ENCODE measurements at regions not wholly inside any gene's neighbourhood (a gene's known extent, or its start where the extent isn't known, plus 50 kb on each side); places are given as distances from the start of the nearest gene placed in this dataset.

- H3K27ac Mint-ChIP-seq = no peak overlapping the region
- intact Hi-C loops (cut with micrococcal nuclease) = no loop called here
- no peak for DNase-seq
- H3K9me3 Mint-ChIP-seq = no peaks in the 10 kb centered on the region
- no peaks in the 10 kb centered on the region for H3K36me3 Mint-ChIP-seq (ENCODE audit: low read depth)
- H3K4me1 Mint-ChIP-seq (ENCODE audit: low read depth) = no peaks in the 10 kb centered on the region
- CTCF ChIA-PET = no interaction called here
- H3K4me3 Mint-ChIP-seq = no peak overlapping the region
- peaks cover 5% of the 10 kb centered on the region for H3K27me3 Mint-ChIP-seq (ENCODE audit: low read depth)
Measured at GRCh38 chr3:106635271-106635670, 742.0 kb upstream of the CCDC54 start.

GRCh38 chr3:106635826-106636225, 741.4 kb upstream of the CCDC54 start:
- Mint-ChIP-seq H3K36me3 (ENCODE audit: low read depth) (no peaks in the 10 kb centered on the region), H3K4me3 (no peak overlapping the region), H3K4me1 (ENCODE audit: low read depth) (no peaks in the 10 kb centered on the region), H3K27ac (no peak overlapping the region), H3K9me3 (no peaks in the 10 kb centered on the region), H3K27me3 (ENCODE audit: low read depth) (peaks cover 5% of the 10 kb centered on the region)
- intact Hi-C loops (cut with micrococcal nuclease) = no loop called here
- CTCF ChIA-PET = no interaction called here
- DNase-seq = no peak

GRCh38 chr3:106640353-106640752, 736.9 kb upstream of the CCDC54 start:
- CTCF ChIA-PET = no interaction called here

DNA sequence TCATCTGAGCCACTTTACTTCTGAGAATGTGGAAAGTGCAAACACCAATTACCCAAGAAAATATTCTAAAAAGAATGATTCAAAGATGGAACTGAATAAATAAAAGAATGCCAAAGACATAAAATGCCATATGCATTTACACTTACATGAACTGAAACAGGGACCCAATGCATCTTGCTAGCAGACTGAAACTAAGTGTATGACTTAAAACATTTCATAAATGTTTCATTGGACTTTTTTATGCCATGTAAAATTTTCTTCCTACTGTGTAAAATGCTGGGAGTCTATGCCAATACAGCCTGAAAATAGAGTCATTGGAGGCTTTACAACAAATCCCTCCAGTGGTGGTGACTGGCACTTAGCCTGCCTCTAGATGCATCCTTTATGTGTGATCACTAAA, 735.1 kb upstream of the CCDC54 start:
- no peak for DNase-seq
- CTCF ChIA-PET = no interaction called here
- Mint-ChIP-seq H3K4me1 (ENCODE audit: low read depth) (no peaks in the 10 kb centered on the region), H3K36me3 (ENCODE audit: low read depth) (no peaks in the 10 kb centered on the region), H3K4me3 (no peak overlapping the region), H3K9me3 (no peaks in the 10 kb centered on the region), H3K27me3 (ENCODE audit: low read depth) (peaks cover 7% of the 10 kb centered on the region), H3K27ac (no peak overlapping the region)
- intact Hi-C loops (cut with micrococcal nuclease) = no loop called here

More at GRCh38 chr3:106640353-106640752, 736.9 kb upstream of the CCDC54 start:
- Mint-ChIP-seq H3K36me3 (ENCODE audit: low read depth) (no peaks in the 10 kb centered on the region), H3K27ac (no peak overlapping the region), H3K9me3 (no peaks in the 10 kb centered on the region), H3K27me3 (ENCODE audit: low read depth) (peaks cover 7% of the 10 kb centered on the region), H3K4me1 (ENCODE audit: low read depth) (no peaks in the 10 kb centered on the region), H3K4me3 (no peak overlapping the region)
- DNase-seq = no peak
- intact Hi-C loops (cut with micrococcal nuclease) = no loop called here

GRCh38 chr3:106643684-106644161, 733.5 kb upstream of the CCDC54 start:
- CTCF ChIA-PET = no interaction called here
- H3K4me3 Mint-ChIP-seq = no peak overlapping the region

DNA sequence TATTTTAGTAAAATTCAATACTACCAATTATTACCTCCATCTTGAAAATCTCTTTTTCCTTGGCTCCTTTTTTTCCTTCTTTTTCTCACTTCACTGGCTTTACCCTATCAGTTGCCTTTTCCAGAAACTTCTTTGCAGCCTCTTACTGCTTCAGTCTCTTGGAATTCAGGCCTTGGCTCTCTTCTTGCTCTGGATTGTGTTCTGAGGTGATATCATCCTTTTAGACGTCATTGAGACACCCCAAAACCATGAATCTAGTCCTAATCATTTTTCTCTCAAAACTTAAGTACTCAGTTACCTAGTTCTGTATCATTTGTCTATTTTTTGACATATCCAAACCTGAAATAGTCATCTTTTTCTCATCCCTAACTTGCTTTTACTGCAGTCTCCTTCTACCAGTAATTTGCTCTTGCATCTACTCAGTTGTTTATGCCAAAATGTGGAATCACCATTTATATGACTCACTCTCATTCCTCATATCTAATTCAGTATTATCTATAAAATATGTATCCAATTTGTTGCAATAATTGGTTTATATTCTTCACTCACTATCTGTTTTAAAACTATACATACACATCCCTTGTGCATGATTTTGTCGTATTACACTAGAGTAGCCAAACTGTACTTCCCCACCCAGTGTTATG, 703.2 kb upstream of the CCDC54 start:
- Mint-ChIP-seq H3K4me1 (ENCODE audit: low read depth) (no peaks in the 10 kb centered on the region), H3K27ac (no peak overlapping the region), H3K27me3 (ENCODE audit: low read depth) (no peaks in the 10 kb centered on the region), H3K36me3 (ENCODE audit: low read depth) (no peaks in the 10 kb centered on the region), H3K4me3 (no peak overlapping the region), H3K9me3 (no peaks in the 10 kb centered on the region)
- CTCF ChIA-PET = no interaction called here
- intact Hi-C loops (cut with micrococcal nuclease) = no loop called here
- DNase-seq = no peak

More at GRCh38 chr3:106643684-106644161, 733.5 kb upstream of the CCDC54 start:
- intact Hi-C loops (cut with micrococcal nuclease) = no loop called here
- Mint-ChIP-seq H3K27ac (no peak overlapping the region), H3K27me3 (ENCODE audit: low read depth) (peaks cover 8% of the 10 kb centered on the region), H3K4me1 (ENCODE audit: low read depth) (no peaks in the 10 kb centered on the region), H3K9me3 (no peaks in the 10 kb centered on the region), H3K36me3 (ENCODE audit: low read depth) (no peaks in the 10 kb centered on the region)
- no peak for DNase-seq

DNA sequence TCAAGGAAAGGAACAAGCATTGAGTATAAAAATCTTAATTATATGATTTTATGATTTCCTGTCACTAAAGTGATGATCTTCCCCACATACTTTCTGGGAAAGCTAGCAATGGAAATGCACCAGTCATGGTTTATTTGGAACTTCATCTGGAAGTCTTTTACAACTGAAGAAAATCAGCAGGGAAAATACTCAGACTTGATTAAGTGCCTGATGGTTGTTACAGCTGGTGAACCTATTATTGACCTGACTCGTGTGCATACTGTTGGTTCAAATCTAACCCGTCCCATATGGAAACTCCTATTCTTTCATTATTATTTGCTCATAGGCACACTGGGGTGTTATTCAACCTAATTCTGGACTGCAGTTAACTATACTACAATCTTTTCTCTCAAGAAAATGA, 701.8 kb upstream of the CCDC54 start:
- no peaks in the 10 kb centered on the region for H3K9me3 Mint-ChIP-seq
- intact Hi-C loops (cut with micrococcal nuclease) = no loop called here
- no peaks in the 10 kb centered on the region for H3K27me3 Mint-ChIP-seq (ENCODE audit: low read depth)
- no peaks in the 10 kb centered on the region for H3K4me1 Mint-ChIP-seq (ENCODE audit: low read depth)
- H3K36me3 Mint-ChIP-seq (ENCODE audit: low read depth) = no peaks in the 10 kb centered on the region
- no peak for DNase-seq
- H3K27ac Mint-ChIP-seq = no peak overlapping the region
- CTCF ChIA-PET = no interaction called here
- no peak overlapping the region for H3K4me3 Mint-ChIP-seq

DNA sequence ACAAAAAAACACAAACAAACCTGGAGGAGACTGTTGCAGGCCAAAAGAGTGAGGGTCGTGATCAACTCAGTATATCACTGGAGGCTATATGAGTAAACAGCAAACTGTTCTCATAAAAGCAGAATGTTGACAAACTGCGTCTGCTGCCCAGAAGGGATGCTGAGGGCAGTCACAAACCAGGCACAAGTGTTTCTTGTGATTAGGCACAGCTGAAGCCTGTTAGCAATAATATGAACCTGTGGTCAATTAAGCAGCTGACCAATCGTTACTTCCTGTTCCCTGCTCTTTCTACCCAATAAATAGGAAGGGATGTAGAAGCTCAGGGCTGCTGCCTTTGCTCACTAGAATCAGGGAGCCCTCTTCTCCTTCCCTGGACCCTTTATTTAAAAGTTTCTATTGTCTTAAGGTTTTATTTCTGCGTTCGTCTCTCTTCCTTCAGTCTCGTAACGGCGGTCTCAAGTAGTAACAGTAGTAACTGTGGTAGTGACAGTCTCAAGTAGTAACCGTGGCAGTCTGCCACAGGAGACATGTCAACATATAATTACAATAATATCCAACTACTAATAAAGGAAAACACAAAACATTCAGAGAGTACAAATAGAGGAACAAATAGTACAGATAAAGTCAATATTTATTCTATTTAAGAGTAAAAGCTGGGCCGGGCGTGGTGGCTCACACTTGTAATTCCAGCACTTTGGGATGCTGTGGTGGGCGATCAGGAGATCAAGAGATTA, 698.4 kb upstream of the CCDC54 start:
- Mint-ChIP-seq H3K27ac (no peak overlapping the region), H3K36me3 (ENCODE audit: low read depth) (no peaks in the 10 kb centered on the region)

GRCh38 chr3:106683953-106684620, 693.2 kb upstream of the CCDC54 start:
- H3K4me3 Mint-ChIP-seq = no peak overlapping the region
- H3K27me3 Mint-ChIP-seq (ENCODE audit: low read depth) = peaks cover 4% of the 10 kb centered on the region
- DNase-seq = no peak
- no peaks in the 10 kb centered on the region for H3K9me3 Mint-ChIP-seq
- CTCF ChIA-PET = interaction anchor here (0.8 kb wide), 1 partner anchor 75 kb away, joined by 3 read pairs; no protein-coding TSS in a partner anchor
- no peaks in the 10 kb centered on the region for H3K36me3 Mint-ChIP-seq (ENCODE audit: low read depth)
- H3K4me1 Mint-ChIP-seq (ENCODE audit: low read depth) = no peaks in the 10 kb centered on the region
- H3K27ac Mint-ChIP-seq = no peak overlapping the region
- intact Hi-C loops (cut with micrococcal nuclease) = no loop called here

More for the DNA sequence above, 698.4 kb upstream of the CCDC54 start:
- Mint-ChIP-seq H3K9me3 (no peaks in the 10 kb centered on the region), H3K27me3 (ENCODE audit: low read depth) (peaks cover 4% of the 10 kb centered on the region), H3K4me3 (no peak overlapping the region), H3K4me1 (ENCODE audit: low read depth) (no peaks in the 10 kb centered on the region)
- intact Hi-C loops (cut with micrococcal nuclease) = no loop called here
- CTCF ChIA-PET = no interaction called here
- DNase-seq = no peak

DNA sequence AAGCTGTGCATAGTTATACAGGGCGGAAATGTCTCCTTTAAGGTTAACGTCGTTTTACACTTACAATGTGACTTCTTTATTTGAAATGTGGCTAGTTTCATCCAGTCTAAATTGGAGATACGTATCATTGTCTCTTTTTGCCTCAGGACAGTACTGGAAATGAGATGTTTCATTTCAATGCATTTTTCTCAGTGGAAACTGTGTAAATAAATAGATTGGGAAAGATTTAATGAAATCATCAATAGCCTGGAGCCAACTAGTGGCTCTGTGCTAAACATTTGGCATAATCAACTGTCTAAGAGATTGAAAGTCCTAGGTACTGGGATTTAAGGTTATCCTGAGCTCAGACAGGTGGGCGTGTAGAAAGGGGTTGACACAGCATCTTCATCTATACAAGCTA, 691.5 kb upstream of the CCDC54 start:
- no peak for DNase-seq
- Mint-ChIP-seq H3K27me3 (ENCODE audit: low read depth) (peaks cover 4% of the 10 kb centered on the region), H3K9me3 (no peaks in the 10 kb centered on the region), H3K27ac (no peak overlapping the region), H3K4me3 (no peak overlapping the region), H3K4me1 (ENCODE audit: low read depth) (no peaks in the 10 kb centered on the region), H3K36me3 (ENCODE audit: low read depth) (no peaks in the 10 kb centered on the region)
- intact Hi-C loops (cut with micrococcal nuclease) = no loop called here
- CTCF ChIA-PET = no interaction called here

DNA sequence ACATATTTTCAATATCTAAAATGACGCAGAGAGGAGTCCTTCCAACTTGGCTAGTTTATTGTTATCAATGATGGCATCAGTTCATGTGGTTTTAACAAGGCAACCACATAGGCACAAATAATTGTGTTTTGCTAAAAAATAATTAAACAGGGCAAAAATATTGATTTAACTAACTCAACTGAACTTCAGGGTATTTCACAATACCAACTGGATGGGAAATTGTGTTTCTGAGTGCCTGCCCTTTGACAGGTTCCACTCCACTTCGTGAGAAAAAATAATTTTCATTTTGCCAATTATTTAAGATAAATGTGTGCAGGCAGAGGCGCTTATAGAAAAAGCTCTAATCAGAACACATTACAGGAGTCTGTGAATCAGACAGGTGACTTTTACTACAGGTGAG, 689.3 kb upstream of the CCDC54 start:
- no peaks in the 10 kb centered on the region for H3K36me3 Mint-ChIP-seq (ENCODE audit: low read depth)
- no peaks in the 10 kb centered on the region for H3K9me3 Mint-ChIP-seq
- H3K27me3 Mint-ChIP-seq (ENCODE audit: low read depth) = no peaks in the 10 kb centered on the region
- no peak for DNase-seq
- CTCF ChIA-PET = no interaction called here
- H3K4me1 Mint-ChIP-seq (ENCODE audit: low read depth) = no peaks in the 10 kb centered on the region
- H3K4me3 Mint-ChIP-seq = no peak overlapping the region
- H3K27ac Mint-ChIP-seq = no peak overlapping the region
- intact Hi-C loops (cut with micrococcal nuclease) = no loop called here

GRCh38 chr3:106688464-106688863, 688.8 kb upstream of the CCDC54 start:
- H3K27me3 Mint-ChIP-seq (ENCODE audit: low read depth) = no peaks in the 10 kb centered on the region
- H3K4me1 Mint-ChIP-seq (ENCODE audit: low read depth) = no peaks in the 10 kb centered on the region
- DNase-seq = no peak
- H3K9me3 Mint-ChIP-seq = no peaks in the 10 kb centered on the region
- H3K36me3 Mint-ChIP-seq (ENCODE audit: low read depth) = no peaks in the 10 kb centered on the region
- intact Hi-C loops (cut with micrococcal nuclease) = no loop called here
- H3K27ac Mint-ChIP-seq = no peak overlapping the region
- CTCF ChIA-PET = no interaction called here
- H3K4me3 Mint-ChIP-seq = no peak overlapping the region

DNA sequence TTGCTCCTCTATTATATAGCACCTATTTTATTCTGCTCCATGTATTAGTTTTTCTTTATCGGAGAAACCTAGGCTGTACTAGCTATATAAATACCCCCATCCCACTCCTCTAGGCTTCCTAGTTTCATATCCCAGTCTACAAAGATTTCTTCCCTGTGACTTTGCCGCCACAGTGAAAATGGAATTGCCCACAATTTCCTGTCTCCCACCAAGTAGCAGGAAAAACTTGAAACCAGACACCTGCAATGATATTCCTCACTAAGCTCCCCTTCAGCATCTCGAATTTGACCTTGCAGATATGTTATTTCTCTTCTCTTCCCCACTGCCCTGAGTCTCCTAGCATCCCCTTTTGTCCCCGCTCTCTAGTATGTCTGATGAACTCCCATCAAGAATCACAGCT, 685.8 kb upstream of the CCDC54 start:
- intact Hi-C loops (cut with micrococcal nuclease) = no loop called here
- Mint-ChIP-seq H3K4me3 (no peak overlapping the region), H3K4me1 (ENCODE audit: low read depth) (no peaks in the 10 kb centered on the region), H3K9me3 (no peaks in the 10 kb centered on the region), H3K27ac (no peak overlapping the region), H3K27me3 (ENCODE audit: low read depth) (no peaks in the 10 kb centered on the region), H3K36me3 (ENCODE audit: low read depth) (no peaks in the 10 kb centered on the region)
- CTCF ChIA-PET = no interaction called here
- no peak for DNase-seq
